ENCODE measurements at regions not wholly inside any gene's neighbourhood (a gene's known extent, or its start where the extent isn't known, plus 50 kb on each side); places are given as distances from the start of the nearest gene placed in this dataset.
"Not testable (repeated sequence)": the region's sequence is repeated elsewhere in the genome, so short reads cannot be mapped to it uniquely, and the experiment has no call there.

GRCh38 chr1:58836408-58836807, 52.6 kb upstream of the JUN start:
- in situ Hi-C loops (cut with HindIII; ENCODE audit: low sequenced_read_pairs): no loop called here

DNA sequence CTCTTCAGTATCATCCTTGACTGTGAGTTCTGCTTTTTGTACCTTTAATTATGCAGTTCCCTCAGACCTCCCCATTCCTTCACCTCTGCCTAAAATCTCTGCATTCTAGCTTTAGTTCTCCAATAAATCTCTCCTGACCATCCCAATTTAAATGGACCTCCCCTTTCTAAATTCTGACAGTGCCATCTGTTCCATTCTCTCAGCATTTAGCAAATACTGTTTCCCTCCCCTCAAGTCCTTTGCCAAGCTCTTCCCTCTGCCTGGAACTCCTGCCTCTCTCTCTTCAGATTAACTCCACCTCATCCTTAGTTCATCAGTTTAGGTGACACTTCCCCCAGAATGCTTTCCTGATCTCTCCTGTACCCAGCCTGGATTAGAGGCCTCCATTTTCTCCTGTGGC, 54.0 kb upstream of the JUN start:
- in situ Hi-C loops (cut with HindIII; ENCODE audit: low sequenced_read_pairs): no loop called here

DNA sequence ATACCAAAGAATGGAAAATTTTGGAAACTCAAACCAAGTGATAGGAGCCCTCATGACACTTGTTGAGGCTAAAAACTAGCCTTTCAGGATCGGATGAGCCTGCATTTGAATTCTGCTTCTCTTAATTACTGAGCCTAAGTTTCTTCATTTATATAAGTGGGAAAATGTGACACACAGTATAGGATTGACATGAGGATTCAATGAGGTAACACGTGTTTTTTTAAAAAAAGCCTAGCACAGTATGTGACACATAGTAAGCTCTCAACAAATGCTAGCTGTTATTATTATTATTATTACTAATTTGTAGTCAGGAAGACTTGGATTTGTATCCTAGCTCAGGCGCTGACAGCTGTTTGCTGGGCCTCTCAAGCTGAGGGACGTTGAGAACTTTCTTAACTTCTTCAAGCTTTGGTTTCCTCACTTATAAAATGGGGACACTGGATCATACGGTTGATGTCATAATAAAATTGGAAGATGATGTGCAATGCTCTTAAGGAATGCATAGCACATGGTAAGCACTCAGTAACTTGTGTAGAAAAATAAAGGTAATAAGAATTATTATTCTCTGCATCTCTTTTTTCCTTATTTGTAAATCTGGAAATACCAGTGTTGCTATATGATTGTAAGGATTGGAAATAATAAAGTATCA, 55.4 kb upstream of the JUN start:
- in situ Hi-C loops (cut with HindIII; ENCODE audit: low sequenced_read_pairs): no loop called here

DNA sequence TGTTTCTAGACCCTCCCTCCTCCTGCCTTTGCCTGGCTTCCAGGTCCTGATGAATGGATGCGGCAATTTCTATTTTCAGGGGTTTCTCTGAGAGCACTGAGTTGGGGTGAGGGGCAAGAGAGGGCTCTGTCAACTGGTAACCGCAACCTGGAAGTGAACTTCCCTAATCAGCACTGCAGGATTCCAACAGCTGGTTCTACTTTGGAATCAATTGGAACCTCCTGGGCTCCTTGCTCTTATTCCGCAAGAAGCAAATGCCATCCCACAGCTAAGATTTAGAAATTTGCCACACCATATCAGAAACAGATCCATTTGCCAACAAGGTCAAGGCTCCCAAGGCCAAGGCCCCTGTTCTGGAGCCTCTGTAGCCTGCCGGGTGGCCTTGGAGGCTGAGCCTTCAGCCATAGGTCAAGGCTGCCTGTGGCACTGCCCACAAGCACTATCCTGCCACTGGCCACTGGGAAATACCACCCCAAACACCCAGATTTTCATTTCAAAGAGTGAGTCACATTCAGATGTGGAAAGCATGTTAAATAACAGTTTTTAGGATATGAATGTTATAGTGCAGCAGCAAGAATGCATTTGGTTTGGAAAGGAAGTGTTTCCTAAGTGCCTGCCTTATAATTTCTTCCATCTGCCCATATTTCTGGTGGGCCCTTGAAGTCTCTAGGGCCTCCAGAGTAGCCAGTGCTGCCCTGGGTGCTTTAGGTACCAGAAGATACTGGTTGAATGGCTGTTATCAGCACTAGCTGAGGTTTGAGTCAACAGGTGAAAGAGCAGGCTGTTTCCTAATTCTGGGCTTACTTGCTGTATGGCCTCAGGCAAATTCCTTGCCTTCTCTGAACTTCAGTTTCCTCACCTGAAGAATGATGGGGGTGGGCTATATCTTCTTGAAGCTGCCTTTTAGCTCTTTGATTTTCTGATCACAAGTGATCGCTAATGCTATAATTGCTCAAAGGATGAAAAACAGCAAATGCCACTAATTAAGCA, 56.3 kb upstream of the JUN start:
- in situ Hi-C loops (cut with HindIII; ENCODE audit: low sequenced_read_pairs): no loop called here

- in situ Hi-C loops (cut with HindIII; ENCODE audit: low sequenced_read_pairs): no loop called here
Observed at GRCh38 chr1:58841455-58841854, 57.6 kb upstream of the JUN start.

- in situ Hi-C loops (cut with HindIII; ENCODE audit: low sequenced_read_pairs): no loop called here
Observed at GRCh38 chr1:58842941-58843340, 59.1 kb upstream of the JUN start.

GRCh38 chr1:58844176-58844575, 60.3 kb upstream of the JUN start:
- in situ Hi-C loops (cut with HindIII; ENCODE audit: low sequenced_read_pairs): no loop called here

DNA sequence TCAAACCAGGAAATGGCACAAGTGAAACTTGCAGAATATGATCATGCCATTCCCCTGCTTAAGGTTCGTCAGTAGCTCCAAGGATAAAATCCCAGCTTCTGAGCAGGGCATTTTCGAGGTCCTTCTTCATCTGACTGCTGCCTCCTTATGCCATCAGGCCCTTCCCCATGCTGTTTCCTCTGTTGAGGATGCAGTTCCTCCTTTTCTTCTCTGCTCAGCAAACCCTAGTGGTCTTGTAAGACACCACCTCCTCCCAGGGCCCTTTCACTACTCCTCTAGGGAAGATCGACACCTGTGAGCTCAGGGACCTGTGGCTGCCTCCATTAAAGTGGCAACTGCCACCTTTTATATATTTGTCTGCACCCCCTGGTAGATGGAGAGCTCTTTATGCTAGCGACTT, 62.1 kb upstream of the JUN start:
- in situ Hi-C loops (cut with HindIII; ENCODE audit: low sequenced_read_pairs): no loop called here

DNA sequence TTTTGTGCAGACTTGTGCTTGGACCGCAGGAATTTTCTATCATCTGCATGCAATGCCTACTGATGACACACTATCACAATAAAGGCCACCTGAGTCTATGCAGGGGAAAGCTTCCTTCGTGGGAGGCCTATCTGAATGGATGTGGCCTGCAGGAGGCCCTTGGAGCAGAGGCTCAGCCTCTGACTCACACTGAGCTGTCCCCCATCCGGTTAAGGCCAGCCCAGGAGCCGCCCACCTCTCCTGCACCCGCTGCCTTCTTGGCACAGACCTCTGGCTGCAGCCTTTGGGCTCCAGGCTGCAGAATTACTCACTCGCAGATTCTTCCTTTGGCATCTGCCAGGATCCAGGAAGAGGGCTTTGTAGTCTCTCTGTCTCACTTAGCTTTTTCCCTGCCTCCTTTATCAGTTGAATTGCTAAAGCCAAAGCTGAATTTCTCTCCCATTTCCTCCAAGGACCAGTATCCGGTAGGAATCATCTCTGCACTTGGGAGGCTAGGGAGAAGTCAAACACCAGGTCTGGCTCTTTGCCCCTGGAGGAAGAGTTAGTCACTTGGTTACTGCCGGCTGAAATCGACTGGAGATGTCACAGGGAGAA, 65.1 kb upstream of the JUN start:
- in situ Hi-C loops (cut with HindIII; ENCODE audit: low sequenced_read_pairs): no loop called here

DNA sequence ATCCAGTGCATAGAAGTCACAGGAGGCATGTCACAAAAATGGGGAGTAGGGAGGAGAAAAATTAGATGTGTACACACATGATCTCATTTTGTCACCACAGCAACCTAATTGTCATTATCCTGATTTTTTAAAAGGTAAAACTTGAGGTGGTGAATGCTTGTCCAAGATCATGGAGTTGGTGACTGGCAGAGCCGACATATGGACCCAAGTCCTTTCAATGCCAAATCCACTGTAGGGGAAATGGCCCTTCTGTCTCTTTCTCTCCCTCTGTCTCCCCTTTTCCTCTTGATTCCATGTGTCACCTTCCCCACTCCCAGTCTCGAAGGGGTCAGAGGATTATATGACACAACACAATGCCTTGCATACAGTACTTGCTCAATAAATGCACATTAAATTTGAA, 65.7 kb upstream of the JUN start:
- in situ Hi-C loops (cut with HindIII; ENCODE audit: low sequenced_read_pairs): no loop called here

DNA sequence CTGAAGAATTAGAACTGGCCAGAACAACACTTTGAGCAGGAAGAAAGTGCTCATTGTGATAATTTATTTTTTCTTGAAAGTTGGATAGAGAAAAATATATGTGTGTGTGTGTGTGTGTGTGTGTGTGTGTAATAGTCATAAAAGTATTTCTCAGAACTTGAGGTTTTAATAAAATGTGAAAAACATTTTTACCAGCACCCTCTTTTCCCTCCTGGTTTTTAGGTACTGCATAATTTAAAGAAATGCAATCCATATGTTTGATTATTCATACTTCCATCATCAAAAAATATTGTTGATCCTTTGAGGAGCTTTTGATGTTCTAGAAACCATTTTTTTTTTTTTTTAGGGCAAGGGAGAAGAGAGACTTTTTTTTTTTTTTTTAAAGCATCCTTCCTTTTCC, 66.8 kb upstream of the JUN start:
- in situ Hi-C loops (cut with HindIII; ENCODE audit: low sequenced_read_pairs): no loop called here

- in situ Hi-C loops (cut with HindIII; ENCODE audit: low sequenced_read_pairs): no loop called here
Observed at GRCh38 chr1:58852731-58853485, 69.1 kb upstream of the JUN start.

DNA sequence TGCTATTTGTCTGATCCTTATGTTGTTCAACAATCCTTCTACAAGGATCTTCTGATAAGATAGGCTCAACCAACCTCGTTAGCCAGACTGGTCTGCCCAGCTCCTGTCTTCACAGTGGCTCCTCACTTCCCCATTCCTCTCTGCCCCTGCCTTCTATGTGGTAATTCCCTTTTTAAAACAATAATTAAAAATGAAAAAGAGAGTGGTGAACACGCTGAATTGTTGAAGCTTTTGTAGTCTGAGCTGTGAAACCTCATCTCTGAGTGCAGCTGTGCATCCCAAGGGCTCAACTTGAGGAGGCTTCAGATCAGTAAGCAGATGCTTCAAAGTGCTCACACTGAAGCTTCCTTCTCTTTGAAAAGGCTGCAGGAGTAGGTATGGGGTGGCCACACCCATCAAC, 70.7 kb upstream of the JUN start:
- in situ Hi-C loops (cut with HindIII; ENCODE audit: low sequenced_read_pairs): no loop called here

GRCh38 chr1:58855274-58856165, 71.7 kb upstream of the JUN start:
- in situ Hi-C loops (cut with HindIII; ENCODE audit: low sequenced_read_pairs): no loop called here

GRCh38 chr1:58856281-58856680, 72.4 kb upstream of the JUN start:
- in situ Hi-C loops (cut with HindIII; ENCODE audit: low sequenced_read_pairs): not testable (repeated sequence)

DNA sequence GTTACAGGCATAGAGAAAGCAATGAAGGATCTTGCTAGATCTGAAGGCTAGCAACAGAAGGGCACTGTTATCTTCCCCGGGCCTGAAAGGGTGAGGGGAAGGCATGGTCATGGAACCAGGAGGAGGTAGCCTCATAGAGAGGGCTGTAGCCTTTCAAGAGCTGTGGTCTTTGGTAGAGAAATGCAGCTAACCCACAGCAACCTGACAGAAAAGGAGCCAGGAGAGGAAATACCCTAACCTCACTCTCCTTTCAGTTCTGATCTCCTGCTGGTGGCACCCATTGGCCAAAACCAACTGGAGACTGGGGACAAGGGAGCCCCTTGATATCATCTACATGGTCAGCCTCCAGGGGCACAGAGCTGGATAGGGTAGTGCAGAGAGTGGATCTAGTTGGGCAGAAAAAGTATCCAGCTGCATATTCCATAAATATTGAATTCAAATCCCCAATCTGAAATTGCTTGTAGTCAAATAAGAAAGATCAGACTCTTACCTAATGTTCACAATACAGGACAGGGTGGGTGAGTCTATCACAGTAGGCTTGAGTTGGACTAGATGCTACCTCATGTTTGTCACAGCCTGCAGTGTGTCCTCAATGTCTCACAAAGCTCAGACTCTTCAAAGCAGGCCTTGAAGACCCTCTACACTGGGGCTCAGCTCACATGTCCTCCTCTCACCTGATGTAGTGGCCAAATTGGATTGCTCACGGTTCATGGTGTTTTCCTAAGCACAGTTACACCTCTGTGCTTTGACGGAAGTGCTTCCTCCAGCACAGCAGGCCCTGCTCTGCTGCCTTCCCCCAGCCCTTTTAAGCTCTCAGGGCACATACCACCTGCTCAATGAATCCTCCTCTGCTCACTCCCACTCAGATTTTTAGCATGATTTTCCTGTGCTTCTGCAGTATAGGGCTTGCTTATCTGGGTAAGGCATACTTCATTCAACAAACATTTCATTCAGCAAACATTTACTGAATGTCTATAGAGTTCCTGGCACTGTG, 74.1 kb upstream of the JUN start:
- in situ Hi-C loops (cut with HindIII; ENCODE audit: low sequenced_read_pairs): no loop called here

- in situ Hi-C loops (cut with HindIII; ENCODE audit: low sequenced_read_pairs): no loop called here
Observed at GRCh38 chr1:58859769-58860485, 76.1 kb upstream of the JUN start.

DNA sequence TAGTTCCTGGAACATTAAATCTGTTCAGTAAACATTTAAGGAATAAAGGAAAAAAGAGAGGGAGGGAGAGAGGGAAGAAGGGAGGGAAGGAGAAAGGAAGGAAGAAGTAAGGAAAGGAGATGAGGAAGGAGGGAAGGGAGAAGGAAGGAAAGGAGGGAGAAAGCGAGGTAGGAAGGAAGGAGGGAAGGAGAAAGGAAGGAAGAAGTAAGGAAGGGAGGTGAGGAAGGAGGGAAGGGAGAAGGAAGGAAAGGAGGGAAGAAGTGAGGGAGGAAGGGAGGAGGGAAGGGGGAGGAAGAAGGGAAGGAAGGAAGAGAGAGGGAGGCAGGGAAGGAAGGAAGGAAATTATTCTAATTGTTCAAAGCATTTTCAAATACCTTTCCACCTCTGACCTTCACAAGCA, 77.2 kb upstream of the JUN start:
- in situ Hi-C loops (cut with HindIII; ENCODE audit: low sequenced_read_pairs): no loop called here

Data from DLD1 (cell line).